NT2/D1 (cell line): ENCODE measurements at regions not wholly inside any gene's neighbourhood (a gene's known extent, or its start where the extent isn't known, plus 50 kb on each side); places are given as distances from the start of the nearest gene placed in this dataset.

Experiments
- SUZ12 ChIP-seq: IDR thresholded peaks from 2 replicates; pipeline ENCODE4 v1.6.1; 2011; ENCODE audit not compliant: insufficient read length, insufficient read depth; ENCODE audit errors: extremely low read depth
- YY1 ChIP-seq: IDR thresholded peaks from 2 replicates; pipeline ENCODE4 v1.6.1; 2011; ENCODE audit not compliant: insufficient read length, insufficient read depth
- ZNF274 ChIP-seq: IDR thresholded peaks from 2 replicates; pipeline ENCODE4 v1.6.1; 2011; ENCODE audit warnings: mild to moderate bottlenecking, low read depth, low read length

GRCh38 chr12:127014079-127014478 is 1252.9 kb upstream of the TMEM132C start:
- TF ChIP-seq SUZ12 = no peak
- TF ChIP-seq ZNF274 = no peak
- no peak for TF ChIP-seq YY1
